ENCODE measurements at regions not wholly inside any gene's neighbourhood (a gene's known extent, or its start where the extent isn't known, plus 50 kb on each side); places are given as distances from the start of the nearest gene placed in this dataset.

GRCh38 chr17:56697190-56697589, 103.7 kb downstream of the NOG start:
- no peaks in the 10 kb centered on the region for H3K9me3 ChIP-seq
- H3K4me3 ChIP-seq (replicated peaks in 1 of 3) = no peak overlapping the region
- no peak overlapping the region for H3K27ac ChIP-seq
- 82 to 84% methylated on average over 4 of the region's 4 CpGs for WGBS, 2 donors
- intact Hi-C loops (cut with DNase I) = no loop called here
- no peak for TF ChIP-seq POLR2A (IDR thresholded peaks at IDR 0.05)
- peaks cover 0 to 18% of the 10 kb centered on the region in 2 donors for H3K4me1 ChIP-seq
- H3K27me3 ChIP-seq = no peaks in the 10 kb centered on the region
- DNase-seq = no peak
- no peaks in the 10 kb centered on the region for H3K36me3 ChIP-seq

- Histone ChIP-seq H3K27me3 (no peaks in the 10 kb centered on the region), H3K4me1 (peaks cover 0 to 18% of the 10 kb centered on the region in 2 donors), H3K4me3 (replicated peaks in 1 of 3) (no peak overlapping the region), H3K27ac (peak overlapping the region in 1 of 3 donors; percentile 57), H3K36me3 (no peaks in the 10 kb centered on the region), H3K9me3 (no peaks in the 10 kb centered on the region)
- intact Hi-C loops (cut with DNase I) = no loop called here
- DNase-seq = peak; percentile 79 to 85
- WGBS, 2 donors = 12 to 15% methylated on average over 18 of the region's 18 CpGs
- TF ChIP-seq POLR2A (IDR thresholded peaks at IDR 0.05) = no peak
- TF ChIP-seq CTCF (IDR thresholded peaks at IDR 0.05) = no peak
Measured at GRCh38 chr17:56699186-56699894, 105.8 kb downstream of the NOG start.

GRCh38 chr17:56700919-56701420, 107.5 kb downstream of the NOG start:
- H3K27me3 ChIP-seq = no peaks in the 10 kb centered on the region
- H3K9me3 ChIP-seq = no peaks in the 10 kb centered on the region
- peaks cover 0 to 18% of the 10 kb centered on the region in 2 donors for H3K4me1 ChIP-seq
- H3K27ac ChIP-seq = no peak overlapping the region
- H3K36me3 ChIP-seq = no peaks in the 10 kb centered on the region
- intact Hi-C loops (cut with DNase I) = no loop called here
- TF ChIP-seq CTCF (IDR thresholded peaks at IDR 0.05) (no peak), POLR2A (IDR thresholded peaks at IDR 0.05) (no peak)
- WGBS, 2 donors = 84 to 88% methylated on average over 7 of the region's 7 CpGs
- no peak for DNase-seq
- no peak overlapping the region for H3K4me3 ChIP-seq (replicated peaks in 1 of 3)

GRCh38 chr17:56707312-56708219, 114.1 kb downstream of the NOG start:
- H3K27ac ChIP-seq = no peak overlapping the region
- no peaks in the 10 kb centered on the region for H3K36me3 ChIP-seq
- intact Hi-C loops (cut with DNase I) = no loop called here
- H3K4me1 ChIP-seq = no peaks in the 10 kb centered on the region
- TF ChIP-seq CTCF (IDR thresholded peaks at IDR 0.05) (no peak), POLR2A (IDR thresholded peaks at IDR 0.05) (no peak)
- WGBS, 2 donors = 36 to 38% methylated on average over 16 to 18 of the region's 19 CpGs
- H3K9me3 ChIP-seq = no peaks in the 10 kb centered on the region
- DNase-seq = no peak
- no peaks in the 10 kb centered on the region for H3K27me3 ChIP-seq
- no peak overlapping the region for H3K4me3 ChIP-seq (replicated peaks in 1 of 3)

- H3K9me3 ChIP-seq = no peaks in the 10 kb centered on the region
- no peaks in the 10 kb centered on the region for H3K27me3 ChIP-seq
- no peak overlapping the region for H3K27ac ChIP-seq
- intact Hi-C loops (cut with DNase I) = no loop called here
- 59 to 71% methylated on average over 1 of the region's 1 CpG for WGBS, 2 donors
- H3K4me3 ChIP-seq (replicated peaks in 1 of 3) = no peak overlapping the region
- no peak for TF ChIP-seq CTCF (IDR thresholded peaks at IDR 0.05)
- H3K36me3 ChIP-seq = no peaks in the 10 kb centered on the region
- no peak for DNase-seq
- no peaks in the 10 kb centered on the region for H3K4me1 ChIP-seq
Measured at GRCh38 chr17:56708220-56708558, 114.7 kb downstream of the NOG start.

Measured in thyroid gland (tissue), 4 donors.